HAP-1 (cell line): ENCODE measurements at regions not wholly inside any gene's neighbourhood (a gene's known extent, or its start where the extent isn't known, plus 50 kb on each side); places are given as distances from the start of the nearest gene placed in this dataset.
A peak's percentile ranks its signal among the peaks of the same experiment; 100 is the strongest.

ENCODE experiments used
- DNase-seq, 2 experiments: peaks; one replicate each; pipeline ENCODE4 v3.0.0-alpha.2; 2016 to 2020; ENCODE audit warnings: low spot score in 2 of 2
- H3K27me3 ChIP-seq: fragments of 250-450 bp; sonication (Bioruptor Pico); 2 replicates; pipeline ENCODE4 v1.5.1; 2020; ENCODE audit warnings: low read depth, mild to moderate bottlenecking, moderate library complexity
- H3K36me3 ChIP-seq: fragments of 250-450 bp; sonication (Bioruptor Pico); replicated peaks from 2 replicates; pipeline ENCODE4 v1.5.1; 2020; ENCODE audit warnings: mild to moderate bottlenecking
- H3K4me1 ChIP-seq: fragments of 250-450 bp; sonication (Bioruptor Pico); 2 replicates; pipeline ENCODE4 v1.5.1; 2020; ENCODE audit warnings: mild to moderate bottlenecking
- H3K4me3 ChIP-seq: fragments of 250-450 bp; sonication (Bioruptor Pico); 2 replicates; pipeline ENCODE4 v1.5.1; 2020; ENCODE audit warnings: mild to moderate bottlenecking, moderate library complexity
- H3K9me3 ChIP-seq: fragments of 250-450 bp; sonication (Bioruptor Pico); 2 replicates; pipeline ENCODE4 v1.5.1; 2020; ENCODE audit warnings: mild to moderate bottlenecking, moderate library complexity
- in situ Hi-C: fragments of 300-500 bp; cut with MboI; formaldehyde crosslinking; loops from 3 replicates; pipeline ENCODE4 v1.14.3; 2020; ENCODE audit warnings: low sequenced_read_pairs, inconsistent platforms, mixed read lengths

DNA sequence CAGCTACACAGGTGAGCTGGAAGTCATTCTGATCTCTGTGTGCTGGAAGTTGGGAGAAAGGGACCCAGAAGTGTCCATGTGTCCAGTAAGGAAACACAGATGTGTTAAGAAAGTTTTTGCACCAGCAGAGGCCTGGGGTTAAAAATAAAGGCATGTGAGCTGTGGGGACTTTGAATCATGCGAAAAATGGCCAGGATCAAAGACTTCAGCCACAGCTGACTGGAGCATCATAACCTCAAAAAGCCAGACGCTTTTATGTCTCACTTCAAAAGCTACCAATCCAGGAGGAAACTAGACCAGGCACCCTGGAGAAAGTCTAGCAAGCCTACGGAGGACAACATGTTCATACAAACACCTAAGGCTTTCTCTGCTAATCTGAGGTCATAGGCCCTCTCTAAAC lies 503.6 kb upstream of the REG3G start:
- Histone ChIP-seq H3K27me3 (no peaks in the 10 kb centered on the region), H3K9me3 (no peaks in the 10 kb centered on the region), H3K4me3 (no peak overlapping the region), H3K36me3 (no peaks in the 10 kb centered on the region), H3K4me1 (no peaks in the 10 kb centered on the region)
- in situ Hi-C loops: no loop called here
- DNase-seq: no peak

DNA sequence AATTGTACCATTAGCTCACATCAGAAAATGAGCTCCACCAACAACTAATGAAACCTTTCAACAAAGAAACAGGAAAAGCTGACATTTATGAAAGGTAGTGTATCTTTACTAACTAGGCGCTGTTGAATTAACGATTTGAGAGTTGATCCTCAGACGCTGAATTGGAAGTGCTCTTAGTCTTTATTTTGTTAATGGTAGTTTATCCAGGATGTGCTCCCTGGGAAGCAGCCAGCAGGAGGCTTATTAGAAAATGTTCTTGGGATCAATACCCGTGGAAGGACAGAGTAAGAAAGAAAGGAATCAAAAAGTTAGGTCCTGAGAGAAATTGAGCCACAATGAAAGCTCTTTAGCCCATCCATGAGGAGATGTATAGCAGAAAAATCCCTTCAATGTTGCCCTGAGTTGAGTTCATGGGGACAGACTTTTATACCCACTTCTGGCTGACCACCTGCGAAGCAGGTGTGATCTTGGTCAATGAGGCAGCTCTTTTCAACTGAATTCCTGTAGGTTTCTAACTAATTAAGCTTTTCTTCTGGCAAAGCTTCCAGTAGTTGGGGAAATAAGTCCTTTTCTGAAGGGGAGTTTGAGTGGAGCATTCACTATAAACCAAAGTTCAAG lies 492.6 kb upstream of the REG3G start:
- H3K27me3 ChIP-seq: peaks cover 3% of the 10 kb centered on the region; the same call in 1 of the 2 replicates
- no peaks in the 10 kb centered on the region for H3K9me3 ChIP-seq
- no peak overlapping the region for H3K4me3 ChIP-seq
- no peaks in the 10 kb centered on the region for H3K36me3 ChIP-seq
- in situ Hi-C loops: no loop called here
- H3K4me1 ChIP-seq: no peaks in the 10 kb centered on the region
- no peak for DNase-seq

DNA sequence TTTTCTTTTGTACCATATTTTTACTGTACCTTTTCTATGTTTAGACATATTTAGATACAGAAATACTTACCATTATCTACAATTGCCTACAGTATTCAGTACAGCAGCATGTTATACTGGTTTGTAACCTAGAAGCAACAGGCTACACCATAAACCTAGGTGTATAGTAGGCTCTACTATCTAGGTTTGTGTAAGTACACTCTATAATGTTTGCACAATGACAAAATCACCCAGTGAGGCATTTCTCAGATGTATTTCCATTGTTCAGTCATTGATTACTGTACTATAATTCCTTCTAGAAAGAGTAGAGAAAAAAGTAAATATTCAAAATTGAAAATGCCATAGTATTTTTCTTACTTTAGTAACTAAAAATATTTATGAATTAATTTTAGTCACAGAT lies 490.1 kb upstream of the REG3G start:
- H3K27me3 ChIP-seq: no peaks in the 10 kb centered on the region
- H3K4me1 ChIP-seq: no peaks in the 10 kb centered on the region
- H3K9me3 ChIP-seq: no peaks in the 10 kb centered on the region
- no peak overlapping the region for H3K4me3 ChIP-seq
- in situ Hi-C loops: no loop called here
- no peaks in the 10 kb centered on the region for H3K36me3 ChIP-seq
- DNase-seq: no peak

DNA sequence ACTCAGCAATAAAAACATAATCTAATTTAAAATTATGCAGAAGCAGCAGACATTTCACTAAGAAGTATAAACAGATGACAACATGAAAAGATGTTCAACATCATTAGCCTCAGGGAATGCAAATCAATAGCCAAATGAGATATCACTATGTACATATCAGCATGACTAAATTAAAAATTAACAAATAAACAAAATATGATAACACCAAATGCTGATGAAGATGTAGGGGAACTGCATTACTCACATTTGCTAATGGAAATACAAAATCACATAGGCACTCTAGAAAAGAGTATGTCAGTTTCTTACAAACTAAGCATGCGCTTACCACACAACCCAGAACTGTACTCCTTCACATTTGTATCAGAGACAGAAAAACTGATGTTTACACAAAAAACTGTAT lies 487.2 kb upstream of the REG3G start:
- Histone ChIP-seq H3K9me3 (no peaks in the 10 kb centered on the region), H3K36me3 (no peaks in the 10 kb centered on the region), H3K4me1 (no peaks in the 10 kb centered on the region), H3K27me3 (no peaks in the 10 kb centered on the region), H3K4me3 (no peak overlapping the region)
- DNase-seq: no peak
- in situ Hi-C loops: no loop called here

DNA sequence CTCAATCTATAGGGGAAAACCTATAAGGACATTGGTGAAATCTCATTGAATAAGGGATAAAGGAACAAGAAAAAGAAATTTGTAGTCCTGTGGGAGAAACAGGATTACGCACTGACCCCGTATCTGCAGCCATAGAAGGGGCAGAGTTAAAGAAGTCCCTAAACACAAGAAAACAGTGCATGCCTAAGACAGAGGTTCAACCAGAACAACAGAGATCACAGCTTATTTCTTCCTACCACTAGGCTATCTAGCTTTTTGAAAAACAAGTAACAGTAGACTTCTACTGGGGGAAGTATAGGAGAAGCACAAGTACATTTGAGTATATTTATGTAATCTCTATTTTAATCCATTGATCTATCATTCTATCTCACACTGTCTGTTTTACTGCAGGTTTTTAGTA lies 485.2 kb upstream of the REG3G start:
- H3K4me1 ChIP-seq: no peaks in the 10 kb centered on the region
- no peaks in the 10 kb centered on the region for H3K36me3 ChIP-seq
- DNase-seq: no peak
- H3K9me3 ChIP-seq: no peaks in the 10 kb centered on the region; the same call in 1 of the 2 replicates
- H3K4me3 ChIP-seq: no peak overlapping the region
- in situ Hi-C loops: no loop called here
- no peaks in the 10 kb centered on the region for H3K27me3 ChIP-seq

DNA sequence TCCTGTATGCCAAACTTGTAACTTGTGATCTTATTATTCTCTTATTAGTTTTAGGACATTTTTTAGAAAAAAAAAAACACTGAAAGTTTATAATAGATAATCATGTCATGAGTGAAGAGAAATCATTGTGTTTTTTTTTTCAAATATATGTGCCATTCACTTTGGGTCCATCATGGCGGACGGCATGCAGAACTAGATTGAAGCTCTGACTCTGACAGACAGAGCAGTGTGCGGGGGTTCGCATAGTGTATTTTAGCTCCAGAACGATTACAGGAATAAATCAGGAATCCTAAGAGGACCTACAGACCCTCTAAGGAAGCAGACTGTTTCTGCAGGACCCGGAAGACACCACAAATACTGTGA lies 484.4 kb upstream of the REG3G start:
- no peak for DNase-seq
- no peaks in the 10 kb centered on the region for H3K27me3 ChIP-seq
- no peak overlapping the region for H3K4me3 ChIP-seq

DNA sequence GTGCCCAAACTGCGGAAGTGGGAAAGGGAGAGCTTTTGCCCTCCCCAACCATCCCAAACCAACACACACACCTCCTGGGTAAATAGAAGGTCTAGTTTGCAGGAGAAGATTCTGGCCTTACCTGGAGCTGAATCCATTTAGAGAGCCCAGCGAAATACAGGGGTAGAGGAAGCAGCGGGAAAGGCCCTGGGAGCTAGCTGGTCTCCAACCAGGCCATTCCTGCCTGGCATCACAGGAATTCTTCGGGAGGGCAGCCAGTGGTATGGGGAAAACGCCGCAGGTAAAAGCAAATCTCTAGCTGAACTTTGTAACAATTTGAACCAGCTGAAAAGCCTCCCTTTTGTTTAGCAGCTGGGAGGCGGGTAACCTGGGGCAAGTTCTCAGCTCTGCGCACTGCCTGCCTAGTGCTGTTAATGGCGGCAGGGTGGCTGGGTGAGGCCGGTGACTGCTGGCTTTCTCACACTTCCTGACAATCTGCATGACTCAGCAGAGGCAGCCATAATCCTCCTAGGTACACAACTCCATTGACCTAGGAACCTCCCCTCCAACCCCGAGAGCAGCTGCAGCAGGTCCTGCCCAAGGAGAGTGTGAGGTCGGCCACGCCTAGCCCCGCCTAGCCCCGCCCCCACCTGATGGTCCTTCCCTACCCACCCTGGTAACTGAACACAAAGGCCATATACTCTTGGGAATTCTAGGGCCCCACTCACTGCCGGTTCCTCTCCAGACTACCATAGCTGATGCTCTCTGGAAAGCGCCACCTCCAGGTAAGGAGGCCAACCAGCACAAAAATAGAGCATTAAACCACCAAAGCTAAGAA lies 483.8 kb upstream of the REG3G start:
- in situ Hi-C loops: no loop called here
- DNase-seq: peak in 1 of 2 experiments; percentile 9
- no peak overlapping the region for H3K4me3 ChIP-seq
- H3K36me3 ChIP-seq: no peaks in the 10 kb centered on the region
- no peaks in the 10 kb centered on the region; the same call in 1 of the 2 replicates for H3K9me3 ChIP-seq
- H3K27me3 ChIP-seq: no peaks in the 10 kb centered on the region
- no peaks in the 10 kb centered on the region for H3K4me1 ChIP-seq

More for the DNA sequence above, 484.4 kb upstream of the REG3G start:
- in situ Hi-C loops: no loop called here
- no peaks in the 10 kb centered on the region; the same call in 1 of the 2 replicates for H3K9me3 ChIP-seq
- no peaks in the 10 kb centered on the region for H3K36me3 ChIP-seq
- H3K4me1 ChIP-seq: no peaks in the 10 kb centered on the region

DNA sequence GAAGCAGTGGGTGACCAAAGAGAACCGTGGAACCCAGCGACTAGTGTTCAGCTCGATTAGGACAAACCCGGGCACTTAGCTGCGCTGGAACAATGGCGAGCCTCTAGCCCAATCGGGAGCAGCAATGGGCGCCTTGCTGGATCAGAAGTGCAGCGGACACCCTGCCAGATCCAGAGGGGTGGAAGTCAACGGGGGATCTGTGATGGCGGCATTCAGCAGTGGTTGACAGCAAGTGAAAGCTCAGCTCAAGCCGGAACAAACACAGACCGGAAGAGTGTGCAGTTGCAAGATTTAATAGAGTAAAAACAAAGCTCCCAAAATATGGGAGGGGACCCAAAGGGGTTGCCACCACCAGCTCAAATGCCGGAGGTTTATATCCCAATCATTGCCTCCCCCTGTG lies 478.7 kb upstream of the REG3G start:
- Histone ChIP-seq H3K9me3 (no peaks in the 10 kb centered on the region; the same call in 1 of the 2 replicates), H3K36me3 (no peaks in the 10 kb centered on the region), H3K27me3 (no peaks in the 10 kb centered on the region), H3K4me3 (no peak overlapping the region), H3K4me1 (no peaks in the 10 kb centered on the region)
- in situ Hi-C loops: no loop called here
- no peak for DNase-seq

DNA sequence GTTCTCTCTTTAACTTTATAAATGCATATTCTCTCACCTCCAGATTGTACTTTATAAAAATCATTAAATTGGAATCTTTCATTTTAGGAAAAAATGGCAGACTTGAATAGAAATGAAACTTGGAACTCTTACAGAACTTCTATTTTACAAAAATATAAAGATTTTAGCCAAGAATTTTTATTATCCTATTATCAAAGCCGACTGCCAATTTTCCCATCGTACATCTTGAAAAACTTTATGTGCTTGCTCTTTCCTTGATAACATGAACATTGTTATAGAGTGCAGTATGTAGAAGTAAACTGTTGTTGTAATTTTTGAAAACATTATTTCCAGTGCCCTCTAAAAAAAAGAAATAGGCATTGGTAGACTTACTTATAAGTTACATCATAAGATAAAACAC lies 475.7 kb upstream of the REG3G start:
- in situ Hi-C loops: no loop called here
- H3K4me3 ChIP-seq: no peak overlapping the region
- no peak for DNase-seq

DNA sequence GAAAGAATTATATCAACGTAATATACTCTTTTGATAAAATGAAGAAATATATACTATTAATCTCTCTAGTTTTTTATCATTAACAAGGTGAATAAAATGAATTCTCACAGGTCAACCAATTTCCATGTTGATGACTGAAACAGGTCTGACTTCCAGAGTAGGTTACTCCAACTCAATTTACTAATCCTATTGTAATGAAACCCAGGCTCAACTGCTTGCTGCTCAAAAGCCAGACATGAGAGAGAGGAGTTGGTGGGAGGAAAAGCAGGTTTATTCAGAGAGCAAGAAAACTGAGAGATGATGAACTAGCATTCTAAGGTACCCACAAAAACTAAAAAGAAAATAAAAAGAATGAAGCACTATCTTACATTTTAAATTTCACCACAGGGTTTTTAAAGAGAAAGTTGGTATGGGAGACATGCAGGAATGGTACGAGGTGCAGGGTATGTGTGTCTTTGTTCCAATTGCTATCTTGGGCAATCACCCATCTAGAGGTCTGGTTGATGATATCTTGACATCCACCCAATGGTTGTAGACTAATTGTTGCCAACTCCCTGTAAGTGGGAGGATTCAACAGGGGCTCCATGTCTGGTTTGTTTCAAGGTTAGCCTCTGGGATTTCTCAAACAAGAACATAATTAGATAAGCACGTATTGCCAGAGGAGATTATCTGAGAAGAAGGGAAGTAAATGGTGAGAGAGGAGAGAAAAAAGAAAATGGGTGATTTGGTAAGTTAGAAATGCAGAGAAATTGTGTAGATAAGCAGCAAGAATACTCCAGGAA lies 471.4 kb upstream of the REG3G start:
- no peaks in the 10 kb centered on the region for H3K36me3 ChIP-seq
- H3K27me3 ChIP-seq: no peaks in the 10 kb centered on the region
- H3K4me3 ChIP-seq: no peak overlapping the region
- in situ Hi-C loops: no loop called here
- H3K9me3 ChIP-seq: no peaks in the 10 kb centered on the region
- DNase-seq: no peak
- no peaks in the 10 kb centered on the region for H3K4me1 ChIP-seq

More for the DNA sequence above, 475.7 kb upstream of the REG3G start:
- Histone ChIP-seq H3K36me3 (no peaks in the 10 kb centered on the region), H3K27me3 (no peaks in the 10 kb centered on the region), H3K9me3 (no peaks in the 10 kb centered on the region), H3K4me1 (no peaks in the 10 kb centered on the region)

DNA sequence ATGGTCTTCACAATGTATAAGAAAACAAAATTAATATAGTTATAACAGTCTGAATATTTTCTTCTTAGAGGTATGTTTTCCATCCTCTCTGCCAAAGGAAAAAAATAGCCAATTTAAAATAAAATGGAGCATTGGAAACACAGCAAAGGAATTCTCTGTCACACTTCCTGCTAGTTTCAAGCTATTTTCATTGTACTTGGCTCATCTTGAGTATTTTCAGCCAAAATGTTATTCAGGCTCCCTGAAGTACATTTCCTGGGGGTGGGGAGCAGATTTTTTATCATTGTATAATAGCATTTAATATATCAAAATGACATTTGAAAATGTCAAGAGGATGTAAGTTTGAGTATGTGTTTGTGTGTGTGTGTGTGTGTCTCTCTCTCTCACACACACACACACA lies 463.6 kb upstream of the REG3G start:
- H3K27me3 ChIP-seq: no peaks in the 10 kb centered on the region
- DNase-seq: no peak
- H3K4me3 ChIP-seq: no peak overlapping the region
- H3K4me1 ChIP-seq: no peaks in the 10 kb centered on the region
- no peaks in the 10 kb centered on the region for H3K9me3 ChIP-seq
- no peaks in the 10 kb centered on the region for H3K36me3 ChIP-seq
- in situ Hi-C loops: no loop called here

DNA sequence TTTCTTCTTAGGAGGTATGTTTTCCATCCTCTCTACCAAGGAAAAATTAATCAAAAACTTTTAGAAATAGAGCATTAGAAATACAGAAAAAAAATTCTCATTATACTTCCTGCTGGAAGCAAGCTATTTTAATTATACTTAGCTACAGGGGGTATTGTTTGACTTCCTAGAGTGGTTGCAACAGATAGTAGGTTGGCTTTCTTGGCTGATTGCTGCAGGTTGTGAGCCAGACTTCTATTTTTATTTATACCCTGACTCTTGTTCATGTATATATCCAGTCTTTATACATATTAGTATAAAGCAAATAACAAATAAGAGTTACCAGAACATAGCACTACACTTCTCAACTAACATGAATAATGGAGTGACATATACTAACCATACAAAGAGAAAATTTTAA lies 460.8 kb upstream of the REG3G start:
- H3K27me3 ChIP-seq: no peaks in the 10 kb centered on the region
- H3K4me3 ChIP-seq: no peak overlapping the region
- no peak for DNase-seq
- no peaks in the 10 kb centered on the region for H3K4me1 ChIP-seq
- no peaks in the 10 kb centered on the region for H3K36me3 ChIP-seq
- no peaks in the 10 kb centered on the region for H3K9me3 ChIP-seq
- in situ Hi-C loops: no loop called here

DNA sequence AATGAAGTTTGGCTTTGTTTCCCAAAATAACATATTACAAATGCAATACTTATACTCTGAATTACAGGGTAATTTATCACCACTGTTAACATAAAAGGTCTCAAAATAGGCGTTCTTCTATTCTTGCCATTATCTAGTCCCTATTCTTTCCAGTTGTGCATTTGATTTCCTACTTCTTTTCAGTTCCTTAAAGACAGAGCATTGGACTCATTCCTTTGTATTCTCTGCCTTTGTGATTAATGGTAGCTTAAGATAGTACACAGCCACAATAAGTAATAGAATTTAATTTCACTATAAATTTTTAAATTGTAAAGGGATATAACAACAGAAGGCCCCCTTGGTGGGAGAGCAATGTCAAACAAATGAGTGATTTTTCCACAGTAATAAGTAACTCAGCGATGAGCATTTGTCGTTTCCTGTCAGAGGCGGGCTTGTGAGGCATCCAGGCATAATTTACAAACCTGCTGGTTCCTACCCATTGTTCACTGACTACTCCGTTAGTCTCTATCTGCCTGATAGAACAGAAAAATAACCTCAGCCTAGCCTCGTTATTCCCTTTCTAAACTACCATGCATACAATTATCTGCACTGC lies 456.6 kb upstream of the REG3G start:
- DNase-seq: no peak
- in situ Hi-C loops: no loop called here
- H3K9me3 ChIP-seq: no peaks in the 10 kb centered on the region
- no peaks in the 10 kb centered on the region for H3K27me3 ChIP-seq
- no peak overlapping the region for H3K4me3 ChIP-seq
- H3K36me3 ChIP-seq: no peaks in the 10 kb centered on the region
- H3K4me1 ChIP-seq: no peaks in the 10 kb centered on the region

DNA sequence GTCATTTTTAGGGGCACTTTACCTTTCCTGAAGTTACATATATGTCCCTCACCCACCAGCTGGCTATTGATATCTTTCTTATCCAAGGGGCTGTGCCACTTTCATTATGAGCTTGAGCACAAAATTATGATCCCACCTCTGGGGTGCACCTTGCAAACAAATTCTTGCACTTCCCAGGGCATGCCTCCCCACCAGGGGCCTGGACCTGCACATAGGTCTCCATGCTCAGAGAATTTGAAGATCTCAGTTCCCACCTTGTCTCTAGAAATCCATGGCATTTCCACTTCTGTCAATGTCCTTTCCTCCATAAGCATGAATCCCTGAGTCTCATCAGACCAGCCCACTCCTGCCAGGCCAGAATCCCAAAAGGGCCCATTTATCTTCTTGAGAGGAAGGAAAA lies 449.1 kb upstream of the REG3G start:
- no peaks in the 10 kb centered on the region for H3K9me3 ChIP-seq

More for the DNA sequence above, 449.1 kb upstream of the REG3G start:
- no peaks in the 10 kb centered on the region for H3K4me1 ChIP-seq
- DNase-seq: no peak
- in situ Hi-C loops: no loop called here
- no peaks in the 10 kb centered on the region for H3K36me3 ChIP-seq
- no peak overlapping the region for H3K4me3 ChIP-seq
- no peaks in the 10 kb centered on the region for H3K27me3 ChIP-seq
